SHP77 (cell line): ENCODE measurements at regions not wholly inside any gene's neighbourhood (a gene's known extent, or its start where the extent isn't known, plus 50 kb on each side); places are given as distances from the start of the nearest gene placed in this dataset.
"Not testable (repeated sequence)": the region's sequence is repeated elsewhere in the genome, so short reads cannot be mapped to it uniquely, and the experiment has no call there.

Experiments used
- DNase-seq, 2 experiments: peaks; one replicate each; lab custom pipeline; 2025; lab: John Stamatoyannopoulos, UW

- no peak for DNase-seq
Observed at GRCh38 chr15:89028036-89028435, 60.2 kb upstream of the ABHD2 start.

- no peak for DNase-seq
Observed at GRCh38 chr15:89030311-89030710, 57.9 kb upstream of the ABHD2 start.

- DNase-seq: not testable (repeated sequence)
Observed at GRCh38 chr15:89031637-89032285, 56.5 kb upstream of the ABHD2 start.

GRCh38 chr15:89034305-89034704, 54.0 kb upstream of the ABHD2 start:
- peak in 1 of 2 experiments; percentile 2 for DNase-seq

- DNase-seq: no peak
Observed at GRCh38 chr15:89035150-89035549, 53.1 kb upstream of the ABHD2 start.

- DNase-seq: no peak
Observed at GRCh38 chr15:89035658-89036057, 52.6 kb upstream of the ABHD2 start.

- DNase-seq: no peak
Observed at GRCh38 chr15:89038146-89038545, 50.1 kb upstream of the ABHD2 start.
